ENCODE measurements at regions not wholly inside any gene's neighbourhood (a gene's known extent, or its start where the extent isn't known, plus 50 kb on each side); places are given as distances from the start of the nearest gene placed in this dataset.

DNA sequence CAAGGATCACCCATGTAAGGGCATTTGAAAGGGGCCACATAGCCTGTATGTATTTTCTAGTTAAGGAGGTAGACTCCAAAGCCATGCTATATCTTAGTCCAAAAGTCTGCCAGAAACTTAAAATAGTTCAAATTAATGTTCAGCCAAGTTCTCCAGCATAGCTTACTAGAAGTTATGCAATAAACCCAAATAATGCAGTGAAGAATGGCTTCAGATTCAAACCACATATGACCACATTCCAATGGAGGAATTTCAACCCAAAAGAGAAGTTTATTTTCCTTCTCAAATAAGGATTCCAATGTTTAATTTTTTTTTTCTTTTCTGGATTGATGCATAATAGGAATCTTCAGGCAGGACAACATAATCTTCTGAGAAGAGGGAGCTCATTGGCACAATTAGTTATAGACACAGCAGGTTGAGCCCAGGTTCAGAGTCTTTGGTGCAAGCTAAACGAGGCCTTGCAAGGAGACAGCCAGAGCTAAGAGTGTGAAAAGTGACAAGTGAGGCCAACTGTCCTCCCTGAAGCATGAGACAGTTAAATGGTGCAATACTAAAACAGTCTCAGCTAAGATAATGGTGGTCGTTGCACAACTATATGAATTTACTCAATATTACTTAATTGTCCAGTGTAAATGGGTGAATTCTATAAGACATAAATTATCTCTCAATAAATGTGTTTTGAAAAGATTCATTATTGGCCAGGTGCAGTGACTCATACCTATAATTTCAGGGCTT lies 598.8 kb upstream of the CDH4 start:
- no peak for DNase-seq

GRCh38 chr20:60658681-60659080 lies 593.4 kb upstream of the CDH4 start:
- DNase-seq, result no peak

DNA sequence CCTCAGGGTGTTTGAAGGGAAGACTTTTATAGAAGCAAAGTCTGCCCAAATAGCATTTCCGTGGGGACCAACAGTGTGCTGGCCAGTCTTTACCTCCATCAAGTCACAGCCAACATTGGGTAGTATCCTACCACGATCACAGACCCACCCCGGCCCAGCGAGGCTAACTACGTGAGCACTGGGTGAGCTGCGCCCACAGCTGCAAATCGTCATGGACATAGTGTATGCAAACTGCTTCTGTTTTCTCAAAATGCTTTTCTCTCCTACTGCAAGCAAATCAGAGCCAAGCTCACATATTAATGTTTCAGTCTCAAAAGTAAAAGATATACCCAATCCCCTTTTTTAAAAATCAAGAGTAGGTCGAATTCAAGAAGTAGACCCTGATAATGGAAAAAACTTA lies 592.8 kb upstream of the CDH4 start:
- DNase-seq, result no peak

DNA sequence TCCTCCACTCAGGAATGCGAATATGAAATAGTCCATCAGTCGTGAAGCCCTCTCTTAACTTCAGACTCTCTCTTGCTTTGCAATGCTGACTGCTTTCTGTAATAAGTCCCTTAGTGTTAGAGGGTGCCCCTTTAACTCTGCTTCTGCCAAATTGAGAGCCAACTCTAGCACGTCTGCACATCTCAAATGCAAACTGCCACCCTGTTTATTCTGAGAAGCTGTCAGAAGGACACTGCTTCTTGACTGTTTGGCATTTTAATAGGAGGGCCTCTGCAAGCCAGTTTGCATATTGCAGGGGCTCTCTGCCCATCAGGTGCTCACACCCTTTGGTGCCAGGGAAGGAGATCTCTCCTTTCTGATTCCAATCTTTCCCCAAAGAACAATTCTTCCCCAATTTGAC lies 589.8 kb upstream of the CDH4 start:
- no peak for DNase-seq

DNA sequence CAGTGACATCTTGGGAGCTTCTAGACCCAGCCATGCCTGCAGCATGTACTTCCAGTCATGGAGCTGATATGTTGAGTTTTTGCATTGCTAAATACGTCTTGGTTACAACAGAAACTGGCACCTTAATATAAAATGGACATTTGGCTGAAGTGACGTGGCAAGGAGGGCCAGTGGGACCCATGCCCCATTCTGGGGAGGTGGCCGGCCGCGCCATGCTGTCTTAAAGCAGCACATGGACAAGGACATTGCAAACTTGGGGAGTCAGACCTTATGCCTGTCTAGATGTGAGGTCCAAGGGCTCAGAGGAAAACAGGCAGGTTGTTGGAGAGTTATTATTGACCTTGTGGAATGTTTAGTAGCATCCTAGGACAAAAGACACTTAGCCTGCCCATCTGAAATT lies 588.0 kb upstream of the CDH4 start:
- no peak for DNase-seq

GRCh38 chr20:60667641-60668040 lies 584.4 kb upstream of the CDH4 start:
- DNase-seq, result no peak

DNA sequence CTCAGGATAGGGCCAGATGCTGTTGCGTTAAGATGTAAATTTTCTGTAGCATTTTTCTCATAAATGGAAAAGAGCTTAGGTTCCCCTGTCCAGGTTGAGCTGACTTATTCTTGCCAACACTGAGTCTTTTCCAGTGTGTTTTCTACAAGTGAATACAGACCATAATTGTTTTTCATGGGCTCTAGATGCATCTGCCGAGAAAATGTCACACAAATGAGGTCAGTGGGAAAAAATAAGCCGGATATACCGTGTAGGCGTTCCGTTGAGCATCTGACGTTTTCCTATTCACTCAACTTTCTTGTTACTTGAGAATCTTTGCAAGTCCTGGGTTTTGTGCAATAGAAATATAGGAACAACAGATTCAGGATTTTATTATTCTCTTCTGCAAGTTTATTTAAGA lies 582.9 kb upstream of the CDH4 start:
- DNase-seq, result no peak

DNA sequence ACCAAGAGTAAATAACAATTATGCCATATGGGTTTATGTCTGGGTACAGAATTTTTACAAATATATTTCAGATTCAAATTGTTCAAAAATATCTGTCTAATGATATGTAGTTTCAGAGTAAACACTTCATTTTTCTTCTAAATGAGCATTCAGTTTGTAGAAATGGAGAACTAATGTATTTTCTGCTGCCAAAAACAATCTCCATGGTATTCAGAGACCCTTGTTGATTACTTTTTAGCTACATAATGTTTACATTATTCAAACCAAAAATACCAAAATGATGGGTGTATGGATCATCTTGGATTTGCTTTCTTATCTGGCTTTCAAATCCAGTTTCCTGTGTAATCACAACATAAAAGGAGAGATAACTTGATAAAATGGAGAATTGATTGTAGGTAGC lies 576.0 kb upstream of the CDH4 start:
- no peak for DNase-seq

GRCh38 chr20:60677819-60678218 lies 574.2 kb upstream of the CDH4 start:
- DNase-seq, result no peak

- peak; percentile 76 for DNase-seq
Observed at GRCh38 chr20:60680554-60680953, 571.5 kb upstream of the CDH4 start.

GRCh38 chr20:60687213-60687612 lies 564.8 kb upstream of the CDH4 start:
- DNase-seq, result no peak

- peak; percentile 57 for DNase-seq
Observed at GRCh38 chr20:60690771-60691170, 561.3 kb upstream of the CDH4 start.

GRCh38 chr20:60691966-60692615 lies 560.0 kb upstream of the CDH4 start:
- DNase-seq, result no peak

GRCh38 chr20:60693496-60694133 lies 558.4 kb upstream of the CDH4 start:
- DNase-seq, result no peak

DNA sequence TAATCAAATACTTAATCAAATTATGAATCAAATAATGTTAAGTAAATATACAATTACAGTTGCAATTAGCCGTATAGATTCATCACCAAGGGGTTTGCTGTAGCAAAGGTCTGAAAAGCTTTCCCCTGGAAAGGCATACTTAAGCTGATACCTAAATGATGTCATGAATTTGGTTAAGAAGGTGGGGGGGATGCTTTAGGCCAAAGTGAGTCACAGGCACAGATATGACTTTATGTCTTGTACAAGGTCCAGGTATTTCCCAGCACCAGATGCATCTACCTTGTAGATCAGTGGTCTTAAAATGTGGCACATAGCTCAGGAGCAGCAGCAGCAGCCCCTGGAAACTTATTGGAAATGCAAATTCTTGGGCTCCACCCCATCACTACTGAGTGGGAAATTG lies 557.3 kb upstream of the CDH4 start:
- DNase-seq, result no peak

GRCh38 chr20:60695226-60696000 lies 556.6 kb upstream of the CDH4 start:
- DNase-seq, result no peak

- DNase-seq, result no peak
Observed at GRCh38 chr20:60697252-60697651, 554.8 kb upstream of the CDH4 start.

DNA sequence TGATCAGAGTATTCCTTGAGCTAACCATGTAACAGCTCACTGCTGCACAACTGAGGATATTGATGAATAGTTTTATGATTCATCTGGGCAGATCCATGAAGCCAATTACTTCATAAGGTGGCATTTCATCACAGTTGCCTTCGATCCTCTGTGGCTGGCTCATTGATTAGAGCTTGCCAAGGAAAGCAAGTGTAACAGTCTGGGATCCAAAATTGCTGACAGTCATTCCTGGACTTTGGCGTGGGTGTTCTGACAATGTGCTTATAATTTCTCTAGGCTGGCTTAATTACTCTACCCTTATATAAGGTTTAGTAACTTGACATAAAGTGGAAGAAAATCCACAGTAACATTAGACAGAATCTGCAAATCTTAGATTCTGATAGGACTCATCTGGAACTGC lies 551.3 kb upstream of the CDH4 start:
- no peak for DNase-seq

DNA sequence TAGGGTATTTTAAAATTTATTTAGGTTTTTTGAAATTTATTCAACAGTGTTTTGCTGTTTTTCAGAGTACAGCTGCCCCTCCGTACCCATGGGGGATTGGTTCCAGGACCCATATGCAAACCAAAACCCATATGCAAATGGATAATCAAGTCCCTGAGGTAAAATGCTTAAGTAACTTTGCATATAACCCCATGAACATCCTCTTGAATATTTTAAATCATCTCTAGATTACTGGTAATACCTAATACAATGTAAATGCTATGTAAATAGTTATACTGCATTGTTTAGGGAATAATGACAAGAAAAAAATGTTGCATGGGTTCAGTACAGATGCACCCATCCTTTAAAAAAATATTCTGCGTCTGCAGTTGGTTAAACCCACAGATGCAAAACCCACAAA lies 547.9 kb upstream of the CDH4 start:
- no peak for DNase-seq

- DNase-seq, result no peak
Observed at GRCh38 chr20:60713396-60713795, 538.7 kb upstream of the CDH4 start.

- no peak for DNase-seq
Observed at GRCh38 chr20:60715172-60715571, 536.9 kb upstream of the CDH4 start.

- DNase-seq, result peak; percentile 94
Observed at GRCh38 chr20:60718743-60719480, 533.1 kb upstream of the CDH4 start.

All from DMS79 treated with DMSO at 0.1 percent for 48 hours (cell line).